ENCODE measurements at regions not wholly inside any gene's neighbourhood (a gene's known extent, or its start where the extent isn't known, plus 50 kb on each side); places are given as distances from the start of the nearest gene placed in this dataset.

DNA sequence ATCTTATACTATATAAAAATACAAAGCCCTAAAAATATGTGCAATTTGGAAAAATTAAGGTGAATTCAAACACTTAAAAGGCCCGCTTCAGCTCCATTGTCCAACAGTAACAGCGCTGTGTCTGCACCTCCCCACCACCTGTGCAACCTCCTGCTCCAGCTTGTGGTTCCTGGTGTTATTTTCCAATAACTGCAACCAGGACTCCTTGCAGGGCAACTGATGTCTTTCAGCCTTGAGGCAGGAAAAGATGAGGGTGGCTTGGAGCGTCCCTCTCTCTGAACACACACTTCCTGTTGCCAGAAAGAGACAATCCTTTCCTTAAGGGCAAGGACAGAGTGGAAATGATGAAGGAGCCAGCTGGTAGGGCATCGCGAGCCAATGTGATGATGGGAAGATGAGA lies 336.0 kb downstream of the GLRX3 start:
- Histone ChIP-seq H3F3A (ENCODE audit: insufficient read depth, low read length) (no peaks in the 10 kb centered on the region), H3K27me3 (ENCODE audit: insufficient read depth, low read length) (no peaks in the 10 kb centered on the region), H3K79me2 (ENCODE audit: insufficient read depth, low read length) (no peaks in the 10 kb centered on the region), H3K9ac (ENCODE audit: low read length) (no peak overlapping the region), H3K4me1 (ENCODE audit: insufficient read depth, low read length, severe bottlenecking) (no peaks in the 10 kb centered on the region), H3K4me3 (ENCODE audit: low read depth, low read length, poor library complexity, severe bottlenecking) (no peak overlapping the region), H3K27ac (ENCODE audit: low read depth, low read length, poor library complexity, severe bottlenecking) (no peak overlapping the region), H2AFZ (ENCODE audit: low read length) (no peak overlapping the region), H3K9me2 (ENCODE audit: low read depth, low read length) (no peaks in the 10 kb centered on the region), H3K36me3 (ENCODE audit: insufficient read depth, low read length) (no peaks in the 10 kb centered on the region), H3K9me3 (ENCODE audit: low read length) (no peaks in the 10 kb centered on the region), H4K20me1 (ENCODE audit: insufficient read depth, low read length) (no peaks in the 10 kb centered on the region), H3K4me2 (ENCODE audit: low read length) (no peak overlapping the region)
- TF ChIP-seq, protein P1, sequence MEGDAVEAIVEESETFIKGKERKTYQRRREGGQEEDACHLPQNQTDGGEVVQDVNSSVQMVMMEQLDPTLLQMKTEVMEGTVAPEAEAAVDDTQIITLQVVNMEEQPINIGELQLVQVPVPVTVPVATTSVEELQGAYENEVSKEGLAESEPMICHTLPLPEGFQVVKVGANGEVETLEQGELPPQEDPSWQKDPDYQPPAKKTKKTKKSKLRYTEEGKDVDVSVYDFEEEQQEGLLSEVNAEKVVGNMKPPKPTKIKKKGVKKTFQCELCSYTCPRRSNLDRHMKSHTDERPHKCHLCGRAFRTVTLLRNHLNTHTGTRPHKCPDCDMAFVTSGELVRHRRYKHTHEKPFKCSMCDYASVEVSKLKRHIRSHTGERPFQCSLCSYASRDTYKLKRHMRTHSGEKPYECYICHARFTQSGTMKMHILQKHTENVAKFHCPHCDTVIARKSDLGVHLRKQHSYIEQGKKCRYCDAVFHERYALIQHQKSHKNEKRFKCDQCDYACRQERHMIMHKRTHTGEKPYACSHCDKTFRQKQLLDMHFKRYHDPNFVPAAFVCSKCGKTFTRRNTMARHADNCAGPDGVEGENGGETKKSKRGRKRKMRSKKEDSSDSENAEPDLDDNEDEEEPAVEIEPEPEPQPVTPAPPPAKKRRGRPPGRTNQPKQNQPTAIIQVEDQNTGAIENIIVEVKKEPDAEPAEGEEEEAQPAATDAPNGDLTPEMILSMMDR (IDR thresholded peaks at IDR 0.05; ENCODE audit: low read length), result no peak
- no peak for TF ChIP-seq EZH2 (IDR thresholded peaks at IDR 0.05; ENCODE audit: borderline replicate concordance, low read length)

DNA sequence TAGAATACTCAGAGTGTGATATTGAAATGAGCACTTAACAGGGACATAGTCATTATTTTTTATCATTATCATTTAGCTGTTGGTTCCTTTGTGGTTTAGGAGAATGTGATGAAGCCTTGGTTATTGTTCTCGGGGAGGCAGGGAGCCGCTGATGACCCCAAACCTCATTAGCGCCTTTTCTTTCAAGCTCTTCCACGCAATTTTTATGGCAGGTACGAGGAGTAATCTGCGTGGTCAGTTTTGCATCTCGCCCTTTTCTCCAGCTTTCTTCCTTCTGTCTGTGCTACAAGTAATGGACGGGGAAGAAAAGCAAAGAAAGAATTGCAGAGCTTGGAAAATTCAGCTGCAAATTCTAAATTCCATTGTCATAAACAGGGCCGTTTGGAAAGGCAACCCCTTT lies 338.4 kb downstream of the GLRX3 start:
- no peak overlapping the region for H3K27ac ChIP-seq (ENCODE audit: low read depth, low read length, poor library complexity, severe bottlenecking)
- H3K9me3 ChIP-seq (ENCODE audit: low read length), result no peaks in the 10 kb centered on the region
- TF ChIP-seq, protein P1 (IDR thresholded peaks at IDR 0.05; ENCODE audit: low read length), result no peak
- no peak for TF ChIP-seq EZH2 (IDR thresholded peaks at IDR 0.05; ENCODE audit: borderline replicate concordance, low read length)
- no peak overlapping the region for H2AFZ ChIP-seq (ENCODE audit: low read length)
- H3K9ac ChIP-seq (ENCODE audit: low read length), result no peak overlapping the region
- no peaks in the 10 kb centered on the region for H3K9me2 ChIP-seq (ENCODE audit: low read depth, low read length)
- H3K79me2 ChIP-seq (ENCODE audit: insufficient read depth, low read length), result no peaks in the 10 kb centered on the region
- H3K27me3 ChIP-seq (ENCODE audit: insufficient read depth, low read length), result no peaks in the 10 kb centered on the region
- H3K4me3 ChIP-seq (ENCODE audit: low read depth, low read length, poor library complexity, severe bottlenecking), result no peak overlapping the region
- H3K36me3 ChIP-seq (ENCODE audit: insufficient read depth, low read length), result no peaks in the 10 kb centered on the region
- H3F3A ChIP-seq (ENCODE audit: insufficient read depth, low read length), result no peaks in the 10 kb centered on the region
- H3K4me2 ChIP-seq (ENCODE audit: low read length), result no peak overlapping the region
- no peaks in the 10 kb centered on the region for H3K4me1 ChIP-seq (ENCODE audit: insufficient read depth, low read length, severe bottlenecking)
- H4K20me1 ChIP-seq (ENCODE audit: insufficient read depth, low read length), result no peaks in the 10 kb centered on the region

DNA sequence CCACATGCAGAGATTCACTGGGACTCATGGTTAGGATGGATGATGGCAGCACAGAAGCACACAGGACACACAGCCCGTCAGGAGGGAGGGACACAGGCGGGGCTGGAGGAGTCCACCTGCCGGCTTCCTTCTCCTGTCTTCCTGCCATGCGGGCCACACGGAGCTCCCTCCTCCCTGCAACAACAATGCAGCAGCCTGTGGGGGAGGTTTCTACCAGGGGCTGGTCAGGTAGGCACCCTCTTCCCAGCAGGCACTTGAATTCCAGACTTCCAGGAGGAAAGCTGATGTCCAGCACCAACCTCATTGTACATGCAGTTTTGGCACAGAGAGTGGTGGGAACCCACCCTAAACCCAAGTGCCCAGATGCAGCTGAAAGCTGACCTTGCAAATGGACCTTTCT lies 341.2 kb downstream of the GLRX3 start:
- Histone ChIP-seq H3K9me2 (ENCODE audit: low read depth, low read length) (no peaks in the 10 kb centered on the region), H3K9me3 (ENCODE audit: low read length) (no peaks in the 10 kb centered on the region), H3K79me2 (ENCODE audit: insufficient read depth, low read length) (no peaks in the 10 kb centered on the region)

More for the DNA sequence above, 341.2 kb downstream of the GLRX3 start:
- no peak overlapping the region for H3K4me3 ChIP-seq (ENCODE audit: low read depth, low read length, poor library complexity, severe bottlenecking)
- no peaks in the 10 kb centered on the region for H3K36me3 ChIP-seq (ENCODE audit: insufficient read depth, low read length)
- H3K9ac ChIP-seq (ENCODE audit: low read length), result no peak overlapping the region
- no peaks in the 10 kb centered on the region for H3F3A ChIP-seq (ENCODE audit: insufficient read depth, low read length)
- TF ChIP-seq, protein P1 (IDR thresholded peaks at IDR 0.05; ENCODE audit: low read length), result no peak
- no peak for TF ChIP-seq EZH2 (IDR thresholded peaks at IDR 0.05; ENCODE audit: borderline replicate concordance, low read length)
- H3K4me1 ChIP-seq (ENCODE audit: insufficient read depth, low read length, severe bottlenecking), result no peaks in the 10 kb centered on the region
- no peaks in the 10 kb centered on the region for H3K27me3 ChIP-seq (ENCODE audit: insufficient read depth, low read length)
- no peak overlapping the region for H2AFZ ChIP-seq (ENCODE audit: low read length)
- H4K20me1 ChIP-seq (ENCODE audit: insufficient read depth, low read length), result no peaks in the 10 kb centered on the region
- H3K27ac ChIP-seq (ENCODE audit: low read depth, low read length, poor library complexity, severe bottlenecking), result no peak overlapping the region
- no peak overlapping the region for H3K4me2 ChIP-seq (ENCODE audit: low read length)
